ENCODE measurements at regions not wholly inside any gene's neighbourhood (a gene's known extent, or its start where the extent isn't known, plus 50 kb on each side); places are given as distances from the start of the nearest gene placed in this dataset.

- no peak for TF ChIP-seq CTCF (IDR thresholded peaks at IDR 0.05; ENCODE audit: insufficient read depth, low read depth, low read length)
- no peak for TF ChIP-seq EZH2 (IDR thresholded peaks at IDR 0.05; ENCODE audit: insufficient read depth, low read length)
Observed at GRCh38 chr5:89395111-89395510, 512.1 kb upstream of the MEF2C start.
